Glutamatergic neuron (in vitro differentiated cells): ENCODE measurements at regions not wholly inside any gene's neighbourhood (a gene's known extent, or its start where the extent isn't known, plus 50 kb on each side); places are given as distances from the start of the nearest gene placed in this dataset.
A peak's percentile ranks its signal among the peaks of the same experiment; 100 is the strongest.

Experiments
- DNase-seq: peaks from one replicate; pipeline ENCODE4 v3.0.0; 2022
- H3K27ac Mint-ChIP-seq: one replicate; pipeline ENCODE4 v1.8.0; 2020; ENCODE audit warnings: mild to moderate bottlenecking, mixed read lengths, inconsistent platforms; ENCODE audit not compliant: unreplicated experiment
- H3K27me3 Mint-ChIP-seq: one replicate; pipeline ENCODE4 v1.8.0; 2020; ENCODE audit warnings: mild to moderate bottlenecking, moderate library complexity, mixed read lengths, inconsistent platforms; ENCODE audit not compliant: unreplicated experiment
- H3K36me3 Mint-ChIP-seq: one replicate; pipeline ENCODE4 v1.8.0; 2020; ENCODE audit warnings: mild to moderate bottlenecking, mixed read lengths, inconsistent platforms; ENCODE audit not compliant: unreplicated experiment
- H3K4me1 Mint-ChIP-seq: one replicate; pipeline ENCODE4 v1.8.0; 2020; ENCODE audit warnings: mild to moderate bottlenecking, low read depth, mixed read lengths, inconsistent platforms; ENCODE audit not compliant: unreplicated experiment
- H3K4me3 Mint-ChIP-seq: one replicate; pipeline ENCODE4 v1.8.0; 2020; ENCODE audit warnings: mild to moderate bottlenecking, mixed read lengths, inconsistent platforms; ENCODE audit not compliant: unreplicated experiment
- H3K9me3 Mint-ChIP-seq: one replicate; pipeline ENCODE4 v1.8.0; 2020; ENCODE audit warnings: mild to moderate bottlenecking, moderate library complexity, mixed read lengths, inconsistent platforms; ENCODE audit not compliant: unreplicated experiment
- CTCF ChIP-seq: fragments of 200-600 bp; sonication (generic); IDR thresholded peaks from one replicate; pipeline ENCODE4 v1.5.0; 2021; ENCODE audit not compliant: partially characterized antibody, unreplicated experiment

GRCh38 chrX:124216396-124217115 lies 115.9 kb upstream of the TEX13D start:
- no peak overlapping the region for H3K4me3 Mint-ChIP-seq
- TF ChIP-seq CTCF = no peak

GRCh38 chrX:124217304-124218251 lies 114.9 kb upstream of the TEX13D start:
- Mint-ChIP-seq H3K27me3 (no peaks in the 10 kb centered on the region), H3K4me1 (peaks cover 10% of the 10 kb centered on the region), H3K9me3 (no peaks in the 10 kb centered on the region), H3K36me3 (no peaks in the 10 kb centered on the region), H3K4me3 (peak overlapping the region; percentile 34), H3K27ac (peak overlapping the region; percentile 91)
- TF ChIP-seq CTCF = no peak
- no peak for DNase-seq

More at GRCh38 chrX:124216396-124217115, 115.9 kb upstream of the TEX13D start:
- peaks cover 10% of the 10 kb centered on the region for H3K4me1 Mint-ChIP-seq
- no peaks in the 10 kb centered on the region for H3K9me3 Mint-ChIP-seq
- H3K27ac Mint-ChIP-seq = no peak overlapping the region
- DNase-seq = peak; percentile 25
- H3K36me3 Mint-ChIP-seq = no peaks in the 10 kb centered on the region
- no peaks in the 10 kb centered on the region for H3K27me3 Mint-ChIP-seq

- no peak overlapping the region for H3K27ac Mint-ChIP-seq
- H3K27me3 Mint-ChIP-seq = peaks cover 2% of the 10 kb centered on the region
- no peaks in the 10 kb centered on the region for H3K9me3 Mint-ChIP-seq
- no peak for TF ChIP-seq CTCF
- H3K4me1 Mint-ChIP-seq = no peaks in the 10 kb centered on the region
- DNase-seq = peak; percentile 19
- no peak overlapping the region for H3K4me3 Mint-ChIP-seq
- no peaks in the 10 kb centered on the region for H3K36me3 Mint-ChIP-seq
These were observed 108.9 kb upstream of the TEX13D start for GRCh38 chrX:124223524-124223923.

- Mint-ChIP-seq H3K27ac (no peak overlapping the region), H3K9me3 (no peaks in the 10 kb centered on the region), H3K27me3 (peaks cover 2% of the 10 kb centered on the region), H3K4me1 (no peaks in the 10 kb centered on the region), H3K36me3 (no peaks in the 10 kb centered on the region), H3K4me3 (no peak overlapping the region)
- TF ChIP-seq CTCF = no peak
- no peak for DNase-seq
These were observed 107.9 kb upstream of the TEX13D start for GRCh38 chrX:124224528-124224927.

GRCh38 chrX:124226129-124226528 lies 106.3 kb upstream of the TEX13D start:
- TF ChIP-seq CTCF = no peak
- Mint-ChIP-seq H3K36me3 (no peaks in the 10 kb centered on the region), H3K27me3 (peaks cover 2% of the 10 kb centered on the region), H3K9me3 (no peaks in the 10 kb centered on the region), H3K4me1 (no peaks in the 10 kb centered on the region), H3K27ac (no peak overlapping the region), H3K4me3 (no peak overlapping the region)
- DNase-seq = no peak
